ENCODE measurements at regions not wholly inside any gene's neighbourhood (a gene's known extent, or its start where the extent isn't known, plus 50 kb on each side); places are given as distances from the start of the nearest gene placed in this dataset.

- Histone ChIP-seq H3K9me3 (ENCODE audit: low read length) (peaks cover 18% of the 10 kb centered on the region; the same call in 1 of the 2 replicates), H3K4me2 (ENCODE audit: low read depth, low read length) (no peak overlapping the region), H3K4me1 (ENCODE audit: insufficient read depth, low read length) (no peaks in the 10 kb centered on the region), H3K27me3 (ENCODE audit: control insufficient read depth in 1 of 2, insufficient read depth in 2 of 2, low read length in 2 of 2) (peaks cover 2 to 31% of the 10 kb centered on the region in 2 experiments; a peak in 3 of 5 replicates), H3K79me2 (ENCODE audit: insufficient read depth, low read length) (no peaks in the 10 kb centered on the region), H3K4me3 (replicated peaks in 1 of 3; ENCODE audit: insufficient read depth in 1 of 3, low read depth in 2 of 3, low read length in 3 of 3) (no peak overlapping the region), H2AFZ (ENCODE audit: low read length) (no peak overlapping the region), H3K36me3 (replicated peaks in 1 of 2; ENCODE audit: control insufficient read depth in 1 of 2, insufficient read depth in 2 of 2, low read length in 2 of 2) (no peaks in the 10 kb centered on the region), H3K9ac (ENCODE audit: insufficient read depth, low read depth, low read length) (no peak overlapping the region), H3K27ac (ENCODE audit: extremely low read length, insufficient read depth, low read length) (no peak overlapping the region), H4K20me1 (ENCODE audit: insufficient read depth, low read length) (no peaks in the 10 kb centered on the region)
- FAIRE-seq (no peak), DNase-seq (ENCODE audit: low spot score) (no peak), ATAC-seq (no peak)
- intact Hi-C loops (cut with micrococcal nuclease; ENCODE audit: unreplicated experiment), result no loop called here
- no TSS peak for BruUV-seq (replicated peaks)
- CTCF ChIA-PET (ENCODE audit: low intra/inter-chr PET ratio, low total read pairs), result no interaction called here
- WGBS (ENCODE audit: low lambda C conversion rate), result 13% methylated on average over 6 of the region's 18 CpGs
- POLR2A ChIA-PET, result no interaction called here
- no peak for TF ChIP-seq ZZZ3 (CRISPR knock-in tag; IDR thresholded peaks at IDR 0.05; ENCODE audit: borderline replicate concordance)
- TF ChIP-seq SKI (IDR thresholded peaks at IDR 0.05; ENCODE audit: partially characterized antibody), result no peak
- TF ChIP-seq DDIT3 (CRISPR knock-in tag; IDR thresholded peaks at IDR 0.05), result no peak
- no peak for TF ChIP-seq ZNF850 (CRISPR knock-in tag; conservative IDR thresholded peaks at IDR 0.05)
- TF ChIP-seq ZNF737 (CRISPR knock-in tag; IDR thresholded peaks at IDR 0.05; ENCODE audit: borderline replicate concordance), result no peak
- in situ Hi-C loops (cut with HindIII; ENCODE audit: extremely low pct_ligation_motif_present, low pct_unique_long_range_greater_than_20kb), result no loop called here
Measured at GRCh38 chr22:48309115-48309705, 1518.5 kb downstream of the BRD1 start.

GRCh38 chr22:48307931-48308330, 1519.7 kb downstream of the BRD1 start:
- POLR2A ChIA-PET, result no interaction called here
- Histone ChIP-seq H3K4me3 (replicated peaks in 1 of 3; ENCODE audit: insufficient read depth in 1 of 3, low read depth in 2 of 3, low read length in 3 of 3) (no peak overlapping the region), H4K20me1 (ENCODE audit: insufficient read depth, low read length) (no peaks in the 10 kb centered on the region), H3K9ac (ENCODE audit: insufficient read depth, low read depth, low read length) (no peak overlapping the region), H3K27ac (ENCODE audit: extremely low read length, insufficient read depth, low read length) (no peak overlapping the region), H3K79me2 (ENCODE audit: insufficient read depth, low read length) (no peaks in the 10 kb centered on the region), H3K9me3 (ENCODE audit: low read length) (peaks cover 14% of the 10 kb centered on the region; the same call in 1 of the 2 replicates), H3K36me3 (replicated peaks in 1 of 2; ENCODE audit: control insufficient read depth in 1 of 2, insufficient read depth in 2 of 2, low read length in 2 of 2) (no peaks in the 10 kb centered on the region), H3K4me2 (ENCODE audit: low read depth, low read length) (no peak overlapping the region), H2AFZ (ENCODE audit: low read length) (no peak overlapping the region), H3K4me1 (ENCODE audit: insufficient read depth, low read length) (no peaks in the 10 kb centered on the region), H3K27me3 (ENCODE audit: control insufficient read depth in 1 of 2, insufficient read depth in 2 of 2, low read length in 2 of 2) (peaks cover 2 to 43% of the 10 kb centered on the region in 2 experiments; a peak in 3 of 5 replicates)
- CTCF ChIA-PET (ENCODE audit: low intra/inter-chr PET ratio, low total read pairs), result no interaction called here
- TF ChIP-seq ZBTB7A (CRISPR knock-in tag; IDR thresholded peaks at IDR 0.05), result no peak
- no peak for TF ChIP-seq IKZF5 (CRISPR knock-in tag; IDR thresholded peaks at IDR 0.05)
- no peak for TF ChIP-seq NFATC3 (CRISPR knock-in tag; IDR thresholded peaks at IDR 0.05)
- TF ChIP-seq TARDBP (CRISPR knock-in tag; IDR thresholded peaks at IDR 0.05), result no peak
- no peak for TF ChIP-seq U2AF2 (IDR thresholded peaks at IDR 0.05; ENCODE audit: low read depth, low read length)
- TF ChIP-seq PHF21A (CRISPR knock-in tag; IDR thresholded peaks at IDR 0.05), result no peak
- TF ChIP-seq ZFP41 (CRISPR knock-in tag; IDR thresholded peaks at IDR 0.05; ENCODE audit: borderline replicate concordance), result no peak
- TF ChIP-seq ZNF354B (CRISPR knock-in tag; IDR thresholded peaks at IDR 0.05), result no peak
- no peak for TF ChIP-seq NR0B2 (CRISPR knock-in tag; IDR thresholded peaks at IDR 0.05)
- TF ChIP-seq REPIN1 (CRISPR knock-in tag; IDR thresholded peaks at IDR 0.05; ENCODE audit: borderline replicate concordance, low read depth), result no peak
- DNase-seq (ENCODE audit: low spot score) (no peak), ATAC-seq (no peak), FAIRE-seq (no peak)
- in situ Hi-C loops (cut with HindIII; ENCODE audit: extremely low pct_ligation_motif_present, low pct_unique_long_range_greater_than_20kb), result no loop called here
- 5% methylated on average over 6 of the region's 7 CpGs for WGBS (ENCODE audit: low lambda C conversion rate)
- intact Hi-C loops (cut with micrococcal nuclease; ENCODE audit: unreplicated experiment), result no loop called here
- BruUV-seq (replicated peaks), result no TSS peak

Measured in HepG2 (cell line).